HG03196 (cell line): ENCODE measurements at regions not wholly inside any gene's neighbourhood (a gene's known extent, or its start where the extent isn't known, plus 50 kb on each side); places are given as distances from the start of the nearest gene placed in this dataset.

Experiments
- ATAC-seq: cut with Tn5 transposase; IDR thresholded peaks from one replicate; pipeline ENCODE4 v1.9.1; 2021; ENCODE audit not compliant: unreplicated experiment

GRCh38 chr15:98442379-98442833 is 205.9 kb upstream of the IGF1R start:
- ATAC-seq: peak; percentile 82

GRCh38 chr15:98442901-98443300 is 205.4 kb upstream of the IGF1R start:
- ATAC-seq: no peak

- no peak for ATAC-seq
Observed at GRCh38 chr15:98443526-98443925, 204.8 kb upstream of the IGF1R start.

- ATAC-seq: no peak
Observed at GRCh38 chr15:98444138-98444537, 204.2 kb upstream of the IGF1R start.

- ATAC-seq: no peak
Observed at GRCh38 chr15:98445315-98445714, 203.0 kb upstream of the IGF1R start.

- no peak for ATAC-seq
Observed at GRCh38 chr15:98446083-98446482, 202.3 kb upstream of the IGF1R start.

GRCh38 chr15:98447069-98447468 is 201.3 kb upstream of the IGF1R start:
- no peak for ATAC-seq

GRCh38 chr15:98451236-98451635 is 197.1 kb upstream of the IGF1R start:
- no peak for ATAC-seq

- ATAC-seq: no peak
Observed at GRCh38 chr15:98452238-98452637, 196.1 kb upstream of the IGF1R start.

GRCh38 chr15:98455904-98456303 is 192.4 kb upstream of the IGF1R start:
- no peak for ATAC-seq

- no peak for ATAC-seq
Observed at GRCh38 chr15:98476559-98476958, 171.8 kb upstream of the IGF1R start.

GRCh38 chr15:98480844-98481243 is 167.5 kb upstream of the IGF1R start:
- ATAC-seq: no peak

- no peak for ATAC-seq
Observed at GRCh38 chr15:98483575-98484130, 164.7 kb upstream of the IGF1R start.

GRCh38 chr15:98484914-98485313 is 163.4 kb upstream of the IGF1R start:
- no peak for ATAC-seq

- no peak for ATAC-seq
Observed at GRCh38 chr15:98485451-98485850, 162.9 kb upstream of the IGF1R start.

GRCh38 chr15:98493966-98494511 is 154.3 kb upstream of the IGF1R start:
- no peak for ATAC-seq

- no peak for ATAC-seq
Observed at GRCh38 chr15:98501192-98501591, 147.1 kb upstream of the IGF1R start.

GRCh38 chr15:98501632-98502031 is 146.7 kb upstream of the IGF1R start:
- no peak for ATAC-seq

GRCh38 chr15:98503970-98504369 is 144.4 kb upstream of the IGF1R start:
- no peak for ATAC-seq

GRCh38 chr15:98504998-98505397 is 143.3 kb upstream of the IGF1R start:
- ATAC-seq: no peak

- ATAC-seq: no peak
Observed at GRCh38 chr15:98505611-98506031, 142.7 kb upstream of the IGF1R start.

GRCh38 chr15:98506172-98506571 is 142.2 kb upstream of the IGF1R start:
- ATAC-seq: no peak

GRCh38 chr15:98506711-98507110 is 141.6 kb upstream of the IGF1R start:
- ATAC-seq: no peak
